ENCODE measurements at regions not wholly inside any gene's neighbourhood (a gene's known extent, or its start where the extent isn't known, plus 50 kb on each side); places are given as distances from the start of the nearest gene placed in this dataset.

DNA sequence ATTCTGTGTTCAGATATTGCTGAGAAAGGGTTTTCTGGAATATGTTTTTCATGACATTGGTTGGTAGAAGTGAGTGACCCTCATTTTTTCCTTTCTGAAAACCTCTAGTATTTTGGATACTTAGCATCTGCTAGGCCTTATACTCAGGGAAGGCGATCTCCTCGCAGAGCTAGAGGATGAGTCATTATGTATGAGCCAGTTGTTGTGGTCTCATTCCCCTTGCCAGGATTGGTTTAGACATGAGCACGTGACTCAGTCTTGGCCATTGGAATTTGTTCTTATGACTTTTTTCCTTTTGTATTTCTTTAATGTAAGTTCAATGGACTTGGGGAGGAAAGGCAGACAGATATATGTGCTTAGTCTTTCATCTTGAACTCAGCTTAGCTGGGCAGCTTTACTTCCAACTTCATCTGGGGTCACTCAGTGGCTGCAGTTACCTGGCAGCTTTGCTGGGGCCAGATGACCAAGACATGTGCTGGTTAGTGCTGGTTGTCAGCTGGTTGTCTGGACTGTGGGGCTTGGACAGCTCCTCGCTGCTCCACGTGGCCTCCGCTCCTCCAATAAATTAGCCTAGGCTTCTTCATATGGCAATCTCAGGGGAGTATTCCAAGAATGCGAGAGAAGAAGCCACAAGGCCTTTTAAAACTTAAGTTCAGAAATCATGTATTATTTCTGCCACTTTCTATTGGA lies 207.5 kb downstream of the IL20RB start:
- 89 to 92% methylated on average over 7 of the region's 7 CpGs for WGBS, 2 donors
- Histone ChIP-seq H3K4me3 (no peak overlapping the region), H3K9me3 (no peaks in the 10 kb centered on the region), H3K27ac (no peak overlapping the region), H3K4me1 (no peaks in the 10 kb centered on the region), H3K36me3 (no peaks in the 10 kb centered on the region), H3K27me3 (no peaks in the 10 kb centered on the region)
- ATAC-seq (ENCODE audit: low FRiP score in 2 of 2): peak in 1 of 2 donors; percentile 19
- TF ChIP-seq EP300 (IDR thresholded peaks at IDR 0.05): no peak
- no peak for TF ChIP-seq POLR2AphosphoS5 (IDR thresholded peaks at IDR 0.05)
- TF ChIP-seq POLR2A (IDR thresholded peaks at IDR 0.05): no peak
- no peak for TF ChIP-seq CTCF (IDR thresholded peaks at IDR 0.05)
- DNase-seq: no peak

DNA sequence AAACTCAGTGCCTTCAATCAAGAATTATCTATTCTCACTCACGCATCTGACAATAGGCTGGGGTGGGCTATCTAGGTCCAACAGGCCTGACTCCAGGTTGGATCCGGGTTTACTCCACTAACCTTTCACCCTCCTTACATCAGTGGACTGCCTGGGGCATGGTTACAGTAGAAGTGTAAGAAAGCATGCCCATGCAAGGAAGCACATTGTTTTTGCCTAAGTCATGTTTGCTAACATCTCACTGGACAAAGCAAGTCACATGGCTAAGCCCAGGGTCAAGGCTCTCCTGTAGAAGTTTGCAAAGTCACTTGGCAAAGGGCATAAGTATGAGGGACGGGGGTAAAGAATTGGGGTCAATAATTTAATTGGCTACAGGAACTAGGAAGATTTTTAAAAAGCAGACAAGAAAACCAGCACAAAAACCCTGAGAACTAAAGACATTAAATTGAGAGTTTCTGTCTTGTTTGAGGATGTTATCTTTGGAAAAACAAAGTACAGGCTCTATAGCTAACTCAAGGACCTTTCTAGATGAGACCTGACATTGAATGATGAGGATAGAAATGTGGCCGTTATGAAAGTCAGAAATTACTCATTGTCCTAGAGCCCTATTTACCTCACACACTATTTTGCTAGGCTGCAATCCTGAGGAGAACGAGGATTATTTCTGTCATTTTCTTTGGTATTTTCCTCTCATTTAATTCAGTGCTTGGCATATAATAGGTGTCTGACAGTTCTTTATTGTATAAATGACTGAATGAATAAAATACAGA lies 214.2 kb downstream of the IL20RB start:
- Histone ChIP-seq H3K4me1 (no peaks in the 10 kb centered on the region), H3K9me3 (no peaks in the 10 kb centered on the region), H3K36me3 (no peaks in the 10 kb centered on the region), H3K27ac (no peak overlapping the region), H3K27me3 (no peaks in the 10 kb centered on the region), H3K4me3 (no peak overlapping the region)
- no peak for TF ChIP-seq POLR2A (IDR thresholded peaks at IDR 0.05)
- TF ChIP-seq POLR2AphosphoS5 (IDR thresholded peaks at IDR 0.05): no peak
- TF ChIP-seq CTCF (IDR thresholded peaks at IDR 0.05): no peak
- no peak for TF ChIP-seq EP300 (IDR thresholded peaks at IDR 0.05)
- DNase-seq: no peak
- no peak for ATAC-seq (ENCODE audit: low FRiP score in 2 of 2)
- 79 to 83% methylated on average over 5 of the region's 5 CpGs for WGBS, 2 donors

DNA sequence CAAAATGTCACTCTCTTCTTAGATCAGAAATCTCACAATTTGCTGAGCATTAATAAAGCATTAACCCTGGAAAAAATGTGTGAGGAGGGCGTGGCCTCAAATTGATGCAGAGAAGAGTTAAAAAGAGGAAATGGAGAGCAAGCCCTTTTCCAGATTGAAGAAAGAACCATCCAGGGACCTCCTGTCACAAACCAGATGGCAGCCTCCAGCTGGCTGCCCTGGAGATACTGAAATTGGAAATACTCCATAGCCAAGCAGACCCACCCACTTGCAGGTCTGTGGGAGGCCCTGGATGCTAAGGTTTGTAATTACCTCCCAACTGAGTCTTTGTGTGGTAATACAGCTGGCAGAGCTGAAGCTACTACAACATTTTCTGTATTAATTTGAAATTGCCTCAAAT lies 214.9 kb downstream of the IL20RB start:
- WGBS, 2 donors: 73 to 83% methylated on average over 1 of the region's 1 CpG
- Histone ChIP-seq H3K27ac (no peak overlapping the region), H3K4me1 (no peaks in the 10 kb centered on the region), H3K9me3 (no peaks in the 10 kb centered on the region), H3K36me3 (no peaks in the 10 kb centered on the region), H3K4me3 (no peak overlapping the region), H3K27me3 (no peaks in the 10 kb centered on the region)
- no peak for DNase-seq
- ATAC-seq (ENCODE audit: low FRiP score in 2 of 2): no peak
- no peak for TF ChIP-seq CTCF (IDR thresholded peaks at IDR 0.05)

DNA sequence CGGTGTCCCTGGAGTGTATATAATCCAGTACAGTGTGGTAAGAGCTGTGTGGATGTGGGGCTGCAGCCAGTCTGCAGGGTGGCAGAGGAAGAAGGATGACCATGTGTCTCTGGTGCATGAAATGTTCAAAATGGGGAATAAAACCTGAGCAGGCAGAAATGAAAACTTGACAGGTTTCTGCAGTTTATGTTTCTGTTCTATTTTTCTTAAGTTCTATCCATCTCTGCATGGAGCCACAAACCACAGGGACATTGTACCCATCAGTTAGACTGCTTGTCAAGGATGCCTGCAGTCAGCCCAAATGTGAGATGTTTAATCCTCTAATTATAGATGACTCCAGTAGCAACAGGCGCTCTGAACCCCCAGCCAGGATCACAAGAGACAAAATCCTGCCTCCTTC lies 216.7 kb downstream of the IL20RB start:
- H3K27me3 ChIP-seq: no peaks in the 10 kb centered on the region

More for the DNA sequence above, 216.7 kb downstream of the IL20RB start:
- Histone ChIP-seq H3K9me3 (no peaks in the 10 kb centered on the region), H3K4me1 (no peaks in the 10 kb centered on the region), H3K36me3 (no peaks in the 10 kb centered on the region), H3K27ac (no peak overlapping the region), H3K4me3 (no peak overlapping the region)
- peak in 1 of 2 donors; percentile 26 for ATAC-seq (ENCODE audit: low FRiP score in 2 of 2)
- no peak for DNase-seq
- WGBS, 2 donors: 34 to 63% methylated on average over 2 of the region's 2 CpGs
- TF ChIP-seq EP300 (IDR thresholded peaks at IDR 0.05): no peak
- TF ChIP-seq POLR2A (IDR thresholded peaks at IDR 0.05): no peak
- no peak for TF ChIP-seq POLR2AphosphoS5 (IDR thresholded peaks at IDR 0.05)
- no peak for TF ChIP-seq CTCF (IDR thresholded peaks at IDR 0.05)

Measured in upper lobe of left lung (tissue), 6 donors.